A549 (cell line): ENCODE measurements at regions not wholly inside any gene's neighbourhood (a gene's known extent, or its start where the extent isn't known, plus 50 kb on each side); places are given as distances from the start of the nearest gene placed in this dataset.

Source experiments
- CTCF ChIP-seq: fragments of >200 bp; sonication (Bioruptor Twin); formaldehyde crosslinking; IDR thresholded peaks from 3 replicates; pipeline ENCODE4 v1.5.1; 2016
- EP300 ChIP-seq, 2 experiments: fragments of >200 bp; sonication (Bioruptor Twin); formaldehyde crosslinking; IDR thresholded peaks; 2 replicates in 1 of 2; 3 replicates in 1 of 2; pipeline ENCODE4 v1.6.1; 2016 to 2017
- REST ChIP-seq: fragments of 200-600 bp; sonication (generic); IDR thresholded peaks from 2 replicates; pipeline ENCODE4 v1.6.1; 2016; ENCODE audit warnings: antibody characterized with exemption, mild to moderate bottlenecking, moderate library complexity

- TF ChIP-seq EP300 (IDR thresholded peaks at IDR 0.05) (no peak), CTCF (no peak), REST (no peak)
Observed at GRCh38 chr5:158406884-158407823, 548.2 kb upstream of the CLINT1 start.
